Lung (tissue), 11 donors: ENCODE measurements at regions not wholly inside any gene's neighbourhood (a gene's known extent, or its start where the extent isn't known, plus 50 kb on each side); places are given as distances from the start of the nearest gene placed in this dataset.
"Not testable (repeated sequence)": the region's sequence is repeated elsewhere in the genome, so short reads cannot be mapped to it uniquely, and the experiment has no call there.

Source experiments
- ATAC-seq: fragments of 200-7000 bp; cut with Tn5 transposase; one replicate; pipeline ENCODE4 v1.9.1; 2020; ENCODE audit warnings: moderate number of reproducible peaks; ENCODE audit not compliant: insufficient read depth, low FRiP score
- DNase-seq, 3 donors: peaks; one replicate each; pipeline ENCODE4 v3.0.0-alpha.2; 2013 to 2017
- H3K27ac ChIP-seq, 2 donors: one replicate each; pipeline ENCODE4 v1.5.1; 2013; ENCODE audit warnings: mild to moderate bottlenecking in 2 of 2, moderate library complexity in 2 of 2, control low read depth in 1 of 2, inconsistent platforms in 1 of 2, low read depth in 1 of 2, low read length in 1 of 2
- H3K27me3 ChIP-seq, 3 donors: one replicate each; pipeline ENCODE4 v1.5.1; 2013; ENCODE audit warnings: low read length in 2 of 3; ENCODE audit not compliant: control insufficient read depth in 3 of 3, insufficient read depth in 3 of 3
- H3K36me3 ChIP-seq, 4 donors: one replicate each; pipeline ENCODE4 v1.5.1; 2013; ENCODE audit warnings: low read length in 4 of 4, mild to moderate bottlenecking in 1 of 4, moderate library complexity in 1 of 4; ENCODE audit not compliant: control insufficient read depth in 4 of 4, insufficient read depth in 4 of 4
- H3K4me1 ChIP-seq, 5 donors: one replicate each; pipeline ENCODE4 v1.5.1; 2013; ENCODE audit warnings: low read length in 5 of 5, mild to moderate bottlenecking in 2 of 5, moderate library complexity in 1 of 5; ENCODE audit not compliant: control insufficient read depth in 5 of 5, insufficient read depth in 5 of 5
- H3K4me3 ChIP-seq: one replicate; pipeline ENCODE4 v1.5.1; 2013; ENCODE audit warnings: mild to moderate bottlenecking, control low read depth, moderate library complexity
- H3K9ac ChIP-seq, 2 donors: one replicate each; pipeline ENCODE4 v1.5.1; 2013; ENCODE audit warnings: low read length in 2 of 2, control low read depth in 1 of 2; ENCODE audit not compliant: insufficient read depth in 1 of 2
- H3K9me3 ChIP-seq, 4 donors: one replicate each; pipeline ENCODE4 v1.5.1; 2013; ENCODE audit warnings: low read length in 3 of 4, mild to moderate bottlenecking in 1 of 4, moderate library complexity in 1 of 4; ENCODE audit not compliant: control insufficient read depth in 4 of 4, insufficient read depth in 3 of 4
- CTCF ChIP-seq: IDR thresholded peaks from 2 replicates; pipeline ENCODE4 v1.5.1; 2012; ENCODE audit warnings: mild to moderate bottlenecking; ENCODE audit errors: control extremely low read depth, extremely low read depth
- WGBS, 2 donors: extraction: QIAGEN DNeasy Blood & Tissue Kit; methylation state at CpG; one replicate each; pipeline ENCODE4 v1.1.7; 2013; 5-methylcytosine and 5-hydroxymethylcytosine counted together
- donor health status: control.
- donor health status: control.
- donor health status: Bipolar disorder and iron deficiency.
- donor health status: healthy.
- donor health status: DM: yes; HTN: yes; CAD: no.

- TF ChIP-seq CTCF = no peak
- Histone ChIP-seq H3K27ac (peak overlapping the region in 1 of 2 donors; percentile 61), H3K9me3 (no peaks in the 10 kb centered on the region), H3K4me3 (peak overlapping the region; percentile 36), H3K27me3 (peaks cover 0 to 2% (median 0%) of the 10 kb centered on the region in 3 donors), H3K9ac (peak overlapping the region; percentile 3 to 85), H3K36me3 (no peaks in the 10 kb centered on the region), H3K4me1 (peaks cover 0 to 13% (median 0%) of the 10 kb centered on the region in 5 donors)
- peak; percentile 23 to 30 (median 27) for DNase-seq
- ATAC-seq = peak; percentile 55
- 0 to 27% methylated on average over 19 of the region's 19 CpGs for WGBS, 2 donors
Observed at GRCh38 chrX:55908661-55909212, 191.2 kb downstream of the RRAGB start.

- H3K4me1 ChIP-seq = no peaks in the 10 kb centered on the region
- H3K36me3 ChIP-seq = no peaks in the 10 kb centered on the region
- ATAC-seq = no peak
- no peak for DNase-seq
- H3K9me3 ChIP-seq = peaks cover 0 to 8% (median 2%) of the 10 kb centered on the region in 4 donors
- H3K9ac ChIP-seq = no peak overlapping the region
- no peak overlapping the region for H3K4me3 ChIP-seq
- WGBS, 2 donors = 74% methylated on average over 12 of the region's 12 CpGs
- H3K27me3 ChIP-seq = no peaks in the 10 kb centered on the region
- no peak overlapping the region for H3K27ac ChIP-seq
- TF ChIP-seq CTCF = no peak
Observed at GRCh38 chrX:55919367-55920221, 202.0 kb downstream of the RRAGB start.

GRCh38 chrX:55924574-55924973 is 207.0 kb downstream of the RRAGB start:
- H3K9ac ChIP-seq = no peak overlapping the region
- no peaks in the 10 kb centered on the region for H3K27me3 ChIP-seq
- H3K4me3 ChIP-seq = no peak overlapping the region
- no peak for DNase-seq
- no peaks in the 10 kb centered on the region for H3K4me1 ChIP-seq
- TF ChIP-seq CTCF = no peak
- H3K27ac ChIP-seq = no peak overlapping the region
- peaks cover 0 to 5% (median 3%) of the 10 kb centered on the region in 4 donors for H3K9me3 ChIP-seq
- no peak for ATAC-seq
- 84 to 91% methylated on average over 3 to 6 of the region's 6 CpGs for whole genome bisulfite sequencing, 2 donors
- H3K36me3 ChIP-seq = no peaks in the 10 kb centered on the region

GRCh38 chrX:55928529-55928928 is 211.0 kb downstream of the RRAGB start:
- not testable (repeated sequence) for H3K4me1 ChIP-seq, H3K36me3 ChIP-seq, H3K9ac ChIP-seq, H3K4me3 ChIP-seq, H3K27ac ChIP-seq, DNase-seq, ATAC-seq, H3K27me3 ChIP-seq, H3K9me3 ChIP-seq
